ENCODE measurements at regions not wholly inside any gene's neighbourhood (a gene's known extent, or its start where the extent isn't known, plus 50 kb on each side); places are given as distances from the start of the nearest gene placed in this dataset.

DNA sequence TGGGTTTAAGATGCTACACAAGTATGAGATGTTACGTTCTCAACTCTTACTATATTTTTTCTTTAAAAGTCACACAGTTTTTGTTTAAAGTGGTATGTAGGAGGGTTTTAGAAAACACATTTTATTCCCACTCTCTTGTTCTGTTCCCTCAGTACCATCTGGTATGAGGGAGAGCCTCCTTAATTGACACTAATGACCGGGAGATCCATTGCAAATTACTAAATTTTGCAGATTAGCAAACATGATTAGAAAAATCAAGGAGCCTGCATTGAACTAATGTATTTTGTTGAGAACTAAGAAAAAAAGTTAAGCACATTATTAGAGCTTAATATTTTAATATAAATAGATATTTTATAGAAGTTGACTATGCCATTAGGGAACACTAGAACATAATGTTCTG lies 87.3 kb upstream of the UNC5C start:
- Histone ChIP-seq H3K79me2 (ENCODE audit: control insufficient read depth in 1 of 2, insufficient read depth in 2 of 2, low read length in 2 of 2) (no peaks in the 10 kb centered on the region), H2BK15ac (ENCODE audit: low read length) (no peak overlapping the region), H3K27me3 (replicated peaks in 1 of 4; ENCODE audit: control insufficient read depth in 3 of 4, extremely low read depth in 1 of 4, insufficient read depth in 3 of 4, low read length in 3 of 4) (no peaks in the 10 kb centered on the region), H2BK120ac (replicated peaks; ENCODE audit: low read depth, low read length) (no peak overlapping the region), H2BK20ac (ENCODE audit: low read length) (no peak overlapping the region), H3K18ac (ENCODE audit: extremely low read depth, low read length) (no peak overlapping the region), H4K91ac (replicated peaks; ENCODE audit: insufficient read length, low read length) (no peak overlapping the region), H3K23ac (ENCODE audit: insufficient read length) (no peak overlapping the region), H3K4ac (replicated peaks; ENCODE audit: insufficient read length, low read depth, low read length) (no peak overlapping the region), H3K4me1 (replicated peaks in 1 of 4; ENCODE audit: control insufficient read depth in 3 of 4, insufficient read depth in 4 of 4, low read length in 3 of 4) (peaks cover 0 to 9% (median 3%) of the 10 kb centered on the region in 4 experiments; a peak in 4 of 7 replicates), H3K14ac (ENCODE audit: insufficient read length) (no peak overlapping the region), H4K5ac (ENCODE audit: insufficient read length, low read depth, low read length) (no peak overlapping the region), H2AK5ac (ENCODE audit: low read depth, low read length) (no peak overlapping the region), H3K9ac (replicated peaks in 1 of 4; ENCODE audit: extremely low read depth in 1 of 4, low read depth in 3 of 4, low read length in 3 of 4) (no peak overlapping the region), H4K20me1 (replicated peaks in 1 of 2; ENCODE audit: control insufficient read depth in 1 of 2, insufficient read depth in 2 of 2, low read length in 2 of 2) (no peaks in the 10 kb centered on the region), H3K4me3 (ENCODE audit: extremely low read depth in 1 of 4, insufficient read depth in 2 of 4, low read depth in 3 of 4, low read length in 4 of 4) (no peak overlapping the region), H3K9me3 (ENCODE audit: insufficient read depth in 2 of 2, low read depth in 1 of 2, low read length in 1 of 2) (no peaks in the 10 kb centered on the region), H3K4me2 (ENCODE audit: insufficient read depth in 1 of 2, low read depth in 2 of 2, low read length in 2 of 2) (no peak overlapping the region), H2BK5ac (ENCODE audit: low read depth, low read length) (no peak overlapping the region), H3K27ac (ENCODE audit: low read depth, low read length) (no peak overlapping the region), H3K79me1 (ENCODE audit: low read depth, low read length) (no peaks in the 10 kb centered on the region), H4K8ac (ENCODE audit: extremely low read depth, insufficient read depth, low read length) (no peak overlapping the region), H2BK12ac (ENCODE audit: low read depth, low read length) (no peak overlapping the region), H2AFZ (ENCODE audit: low read length) (no peak overlapping the region; the same call in 1 of the 2 replicates), H3K36me3 (ENCODE audit: control insufficient read depth in 2 of 4, insufficient read depth in 4 of 4, low read length in 3 of 4) (no peaks in the 10 kb centered on the region), H3K23me2 (ENCODE audit: low read depth, low read length) (no peaks in the 10 kb centered on the region), H3K56ac (replicated peaks; ENCODE audit: insufficient read length, low read depth, low read length) (no peak overlapping the region)
- FAIRE-seq = no peak
- CTCF ChIA-PET (ENCODE audit: partially characterized antibody) = interaction anchor here (0.8 to 3.8 kb wide), 9 partner anchors 9 to 125 kb away, joined by 3 to 27 read pairs (median 7); no protein-coding TSS in a partner anchor
- WGBS, 2 experiments (ENCODE audit: extremely low coverage in 1 of 2, insufficient coverage in 1 of 2, insufficient read length in 1 of 2, insufficient replicate concordance in 2 of 2, low coverage in 1 of 2, low lambda C conversion rate in 2 of 2, missing lambda C conversion rate in 1 of 2) = 44% methylated on average over 2 of the region's 2 CpGs; no CpG with 5 or more reads in 1 of the 2 experiments
- TF ChIP-seq, protein P1, sequence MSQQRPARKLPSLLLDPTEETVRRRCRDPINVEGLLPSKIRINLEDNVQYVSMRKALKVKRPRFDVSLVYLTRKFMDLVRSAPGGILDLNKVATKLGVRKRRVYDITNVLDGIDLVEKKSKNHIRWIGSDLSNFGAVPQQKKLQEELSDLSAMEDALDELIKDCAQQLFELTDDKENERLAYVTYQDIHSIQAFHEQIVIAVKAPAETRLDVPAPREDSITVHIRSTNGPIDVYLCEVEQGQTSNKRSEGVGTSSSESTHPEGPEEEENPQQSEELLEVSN (IDR thresholded peaks at IDR 0.05) = no peak
- TF ChIP-seq CEBPB (IDR thresholded peaks at IDR 0.05; ENCODE audit: low read depth, low read length) (no peak), GTF2F1 (IDR thresholded peaks at IDR 0.05; ENCODE audit: borderline replicate concordance, low read depth, low read length) (no peak), CTBP2 (IDR thresholded peaks at IDR 0.05; ENCODE audit: borderline replicate concordance, insufficient read depth, insufficient read length, low read length) (no peak), CHD2 (IDR thresholded peaks at IDR 0.05; ENCODE audit: low read length) (no peak)
- no peak for DNase-seq (ENCODE audit: low read depth in 1 of 2, low spot score in 2 of 2)
- POLR2A ChIA-PET (ENCODE audit: partially characterized antibody) = no interaction called here
